Epithelial cell of esophagus (primary cell): ENCODE measurements at regions not wholly inside any gene's neighbourhood (a gene's known extent, or its start where the extent isn't known, plus 50 kb on each side); places are given as distances from the start of the nearest gene placed in this dataset.

Experiments
- DNase-seq: peaks from one replicate; pipeline ENCODE4 v3.0.0; 2010; ENCODE audit warnings: low read depth
- H3K4me3 ChIP-seq: 2 replicates; pipeline ENCODE4 v1.5.1; 2011; ENCODE audit warnings: mild to moderate bottlenecking, low read length, control low read depth
- TF ChIP-seq, protein P1 (sequence below): IDR thresholded peaks from 2 replicates; pipeline ENCODE4 v1.5.1; 2011; ENCODE audit warnings: low read depth, mild to moderate bottlenecking, low read length, control low read depth, inconsistent platforms; ENCODE audit not compliant: insufficient read depth; ENCODE audit errors: missing control alignments

- TF ChIP-seq, protein P1, sequence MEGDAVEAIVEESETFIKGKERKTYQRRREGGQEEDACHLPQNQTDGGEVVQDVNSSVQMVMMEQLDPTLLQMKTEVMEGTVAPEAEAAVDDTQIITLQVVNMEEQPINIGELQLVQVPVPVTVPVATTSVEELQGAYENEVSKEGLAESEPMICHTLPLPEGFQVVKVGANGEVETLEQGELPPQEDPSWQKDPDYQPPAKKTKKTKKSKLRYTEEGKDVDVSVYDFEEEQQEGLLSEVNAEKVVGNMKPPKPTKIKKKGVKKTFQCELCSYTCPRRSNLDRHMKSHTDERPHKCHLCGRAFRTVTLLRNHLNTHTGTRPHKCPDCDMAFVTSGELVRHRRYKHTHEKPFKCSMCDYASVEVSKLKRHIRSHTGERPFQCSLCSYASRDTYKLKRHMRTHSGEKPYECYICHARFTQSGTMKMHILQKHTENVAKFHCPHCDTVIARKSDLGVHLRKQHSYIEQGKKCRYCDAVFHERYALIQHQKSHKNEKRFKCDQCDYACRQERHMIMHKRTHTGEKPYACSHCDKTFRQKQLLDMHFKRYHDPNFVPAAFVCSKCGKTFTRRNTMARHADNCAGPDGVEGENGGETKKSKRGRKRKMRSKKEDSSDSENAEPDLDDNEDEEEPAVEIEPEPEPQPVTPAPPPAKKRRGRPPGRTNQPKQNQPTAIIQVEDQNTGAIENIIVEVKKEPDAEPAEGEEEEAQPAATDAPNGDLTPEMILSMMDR: no peak
- DNase-seq: no peak
- no peak overlapping the region for H3K4me3 ChIP-seq
These were observed 952.9 kb upstream of the EPHA7 start for GRCh38 chr6:94372229-94372628.

DNA sequence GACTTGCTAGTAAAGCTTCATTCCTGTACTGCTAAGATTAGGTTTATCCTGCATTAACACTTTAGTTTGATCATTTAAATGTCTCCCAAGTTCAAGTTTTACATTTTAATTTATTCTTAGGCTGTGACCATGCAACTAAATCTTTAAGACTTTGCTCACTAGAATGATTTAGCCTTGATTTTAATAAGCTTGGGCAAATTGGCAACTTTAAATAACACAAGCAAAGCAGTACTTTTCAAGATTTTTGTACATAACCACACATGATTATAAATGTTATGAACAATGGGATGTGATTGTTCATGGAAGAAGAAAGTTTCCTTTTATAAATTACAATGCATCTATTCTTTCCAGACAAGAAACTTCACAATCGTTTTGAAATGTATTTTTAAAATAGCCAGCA is 948.0 kb upstream of the EPHA7 start:
- DNase-seq: no peak
- H3K4me3 ChIP-seq: no peak overlapping the region
- TF ChIP-seq, protein P1: no peak

DNA sequence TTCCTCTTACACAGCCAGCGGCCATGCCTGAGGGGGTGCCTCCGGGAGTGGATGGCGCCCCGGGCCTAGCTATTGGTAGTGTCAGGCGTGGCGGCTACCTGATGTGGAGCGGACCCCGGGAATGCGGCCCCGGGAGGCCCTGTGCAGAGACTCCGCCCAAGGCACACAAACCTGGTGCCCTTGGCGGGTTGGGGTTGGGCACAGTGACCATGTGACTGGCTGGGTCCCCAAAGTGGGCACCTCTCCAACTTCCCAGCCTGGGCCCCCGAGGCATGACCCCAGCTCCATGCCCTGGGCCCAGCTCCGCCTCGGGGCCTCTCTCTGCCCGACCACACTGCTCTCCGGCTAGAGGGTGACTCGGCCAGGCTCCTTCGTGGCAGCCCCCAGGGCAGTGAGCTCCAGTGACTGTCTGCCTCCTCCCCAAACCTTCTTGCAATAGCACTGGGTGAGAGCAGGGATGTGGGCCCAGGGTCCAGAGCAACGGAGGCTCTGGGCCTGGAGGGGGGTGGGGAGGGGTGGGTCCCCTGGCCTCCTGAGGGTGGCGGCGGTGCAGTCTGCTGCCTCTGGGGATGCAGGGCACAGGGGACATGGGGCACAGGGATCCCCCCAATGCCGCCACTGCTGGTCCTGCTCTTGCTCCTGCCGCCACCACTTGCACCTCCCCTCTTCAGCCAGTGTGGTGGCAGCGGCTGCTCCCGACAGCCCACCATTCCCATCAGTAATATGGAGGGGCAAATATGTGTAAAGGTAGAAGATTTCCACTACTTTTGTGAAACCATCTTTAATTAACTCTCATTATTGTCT is 942.9 kb upstream of the EPHA7 start:
- H3K4me3 ChIP-seq: no peak overlapping the region
- DNase-seq: no peak
- TF ChIP-seq, protein P1: no peak

DNA sequence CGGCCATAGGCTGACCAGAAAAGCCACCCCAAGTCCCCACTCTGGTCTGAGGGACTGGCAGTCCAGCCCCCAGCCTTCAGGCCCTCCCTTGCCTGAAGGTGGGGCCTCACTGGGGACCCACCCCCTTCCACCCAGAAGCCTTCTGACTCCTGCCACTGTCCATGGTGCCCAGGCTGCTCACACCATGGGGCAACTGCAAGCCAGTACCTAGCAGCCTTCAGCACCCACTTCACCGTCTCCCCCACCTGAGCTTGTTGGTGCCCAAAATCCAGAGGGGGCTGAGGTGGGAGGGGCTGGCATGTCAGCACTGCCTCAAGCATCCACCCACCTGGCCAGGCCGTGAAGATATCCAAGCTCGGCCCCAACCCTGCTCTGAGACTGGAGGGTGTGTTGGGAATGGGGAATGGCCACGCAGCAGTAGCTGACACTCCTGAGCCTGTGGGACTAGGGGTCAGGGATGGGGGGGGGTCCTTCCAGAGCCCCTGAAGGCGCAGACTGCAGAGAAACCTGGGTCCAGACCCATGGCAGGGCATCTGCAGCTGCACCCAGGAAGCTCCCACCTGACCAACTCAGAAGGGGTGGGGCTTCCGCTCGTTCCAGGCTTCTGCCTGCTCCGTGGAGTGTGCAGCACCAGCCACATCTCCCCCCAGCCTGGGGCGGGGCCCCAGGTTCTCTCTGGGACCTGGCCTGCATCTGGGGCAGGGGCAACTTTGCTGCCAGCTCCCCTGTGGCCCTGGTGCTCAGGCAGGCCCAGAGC is 942.1 kb upstream of the EPHA7 start:
- TF ChIP-seq, protein P1: no peak
- no peak for DNase-seq

GRCh38 chr6:94357381-94357980 is 938.1 kb upstream of the EPHA7 start:
- H3K4me3 ChIP-seq: no peak overlapping the region
- TF ChIP-seq, protein P1: no peak
- no peak for DNase-seq

More for the DNA sequence above, 942.1 kb upstream of the EPHA7 start:
- no peak overlapping the region for H3K4me3 ChIP-seq

DNA sequence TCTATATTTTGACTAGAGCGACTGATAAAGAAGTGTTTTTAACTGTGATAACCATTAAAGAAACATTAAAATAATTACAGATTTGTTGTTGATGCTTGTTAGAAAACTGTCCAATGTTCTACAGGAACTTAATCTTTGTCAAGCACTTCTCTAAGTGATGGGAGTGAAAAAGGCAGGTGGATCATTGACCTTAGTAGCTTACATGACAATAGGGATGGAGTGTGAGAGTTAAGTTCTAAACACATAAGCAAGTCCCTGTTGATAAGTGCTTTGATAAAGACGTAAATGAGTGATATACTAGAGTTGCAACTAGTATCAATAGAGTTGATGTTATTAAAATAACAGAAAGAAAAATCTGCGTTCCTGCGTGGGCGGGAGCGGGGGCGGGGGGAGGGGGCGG is 931.5 kb upstream of the EPHA7 start:
- no peak overlapping the region for H3K4me3 ChIP-seq
- no peak for DNase-seq
- TF ChIP-seq, protein P1: no peak
